ENCODE measurements at regions not wholly inside any gene's neighbourhood (a gene's known extent, or its start where the extent isn't known, plus 50 kb on each side); places are given as distances from the start of the nearest gene placed in this dataset.

GRCh38 chr10:29100505-29100904 lies 188.4 kb upstream of the LYZL1 start:
- DNase-seq (ENCODE audit: low spot score in 2 of 2) (no peak), ATAC-seq (no peak)
- no peak overlapping the region for H3K4me3 Mint-ChIP-seq
- no peaks in the 10 kb centered on the region for H3K36me3 Mint-ChIP-seq
- peaks cover 3% of the 10 kb centered on the region for H3K9me3 Mint-ChIP-seq
- no peaks in the 10 kb centered on the region for H3K4me1 Mint-ChIP-seq
- H3K27ac Mint-ChIP-seq, result no peak overlapping the region

- Mint-ChIP-seq H3K4me1 (no peaks in the 10 kb centered on the region), H3K27ac (no peak overlapping the region), H3K9me3 (peaks cover 3% of the 10 kb centered on the region), H3K4me3 (no peak overlapping the region), H3K36me3 (no peaks in the 10 kb centered on the region)
- no peak for DNase-seq (ENCODE audit: low spot score in 2 of 2)
- ATAC-seq, result no peak
These were observed 186.6 kb upstream of the LYZL1 start for GRCh38 chr10:29102233-29102632.

GRCh38 chr10:29102636-29103035 lies 186.2 kb upstream of the LYZL1 start:
- DNase-seq (ENCODE audit: low spot score in 2 of 2) (no peak), ATAC-seq (no peak)
- peaks cover 3% of the 10 kb centered on the region for H3K9me3 Mint-ChIP-seq
- H3K4me3 Mint-ChIP-seq, result no peak overlapping the region
- H3K27ac Mint-ChIP-seq, result no peak overlapping the region
- H3K4me1 Mint-ChIP-seq, result no peaks in the 10 kb centered on the region
- no peaks in the 10 kb centered on the region for H3K36me3 Mint-ChIP-seq

- Mint-ChIP-seq H3K9me3 (no peaks in the 10 kb centered on the region), H3K36me3 (no peaks in the 10 kb centered on the region), H3K4me3 (no peak overlapping the region), H3K27ac (no peak overlapping the region), H3K4me1 (no peaks in the 10 kb centered on the region)
- ATAC-seq (no peak), DNase-seq (ENCODE audit: low spot score in 2 of 2) (no peak)
These were observed 184.0 kb upstream of the LYZL1 start for GRCh38 chr10:29104661-29105399.

- Mint-ChIP-seq H3K27ac (no peak overlapping the region), H3K4me1 (no peaks in the 10 kb centered on the region), H3K36me3 (no peaks in the 10 kb centered on the region), H3K9me3 (no peaks in the 10 kb centered on the region), H3K4me3 (no peak overlapping the region)
- DNase-seq (ENCODE audit: low spot score in 2 of 2) (no peak), ATAC-seq (no peak)
These were observed 183.2 kb upstream of the LYZL1 start for GRCh38 chr10:29105516-29106215.

- H3K27ac Mint-ChIP-seq, result no peak overlapping the region
- no peaks in the 10 kb centered on the region for H3K36me3 Mint-ChIP-seq
- DNase-seq (ENCODE audit: low spot score in 2 of 2) (no peak), ATAC-seq (no peak)
- no peaks in the 10 kb centered on the region for H3K4me1 Mint-ChIP-seq
- no peak overlapping the region for H3K4me3 Mint-ChIP-seq
- no peaks in the 10 kb centered on the region for H3K9me3 Mint-ChIP-seq
These were observed 182.6 kb upstream of the LYZL1 start for GRCh38 chr10:29106287-29106686.

- H3K4me1 Mint-ChIP-seq, result no peaks in the 10 kb centered on the region
- DNase-seq (ENCODE audit: low spot score in 2 of 2) (no peak), ATAC-seq (no peak)
- no peak overlapping the region for H3K27ac Mint-ChIP-seq
- peaks cover 3% of the 10 kb centered on the region for H3K9me3 Mint-ChIP-seq
- no peaks in the 10 kb centered on the region for H3K36me3 Mint-ChIP-seq
- H3K4me3 Mint-ChIP-seq, result no peak overlapping the region
These were observed 180.9 kb upstream of the LYZL1 start for GRCh38 chr10:29107866-29108498.

- Mint-ChIP-seq H3K4me1 (no peaks in the 10 kb centered on the region), H3K9me3 (peaks cover 3% of the 10 kb centered on the region), H3K27ac (no peak overlapping the region), H3K36me3 (no peaks in the 10 kb centered on the region), H3K4me3 (no peak overlapping the region)
- ATAC-seq (no peak), DNase-seq (ENCODE audit: low spot score in 2 of 2) (no peak)
These were observed 178.9 kb upstream of the LYZL1 start for GRCh38 chr10:29109707-29110571.

GRCh38 chr10:29112827-29113615 lies 175.8 kb upstream of the LYZL1 start:
- H3K9me3 Mint-ChIP-seq, result peaks cover 13% of the 10 kb centered on the region
- H3K36me3 Mint-ChIP-seq, result no peaks in the 10 kb centered on the region
- no peaks in the 10 kb centered on the region for H3K4me1 Mint-ChIP-seq
- no peak for DNase-seq (ENCODE audit: low spot score in 2 of 2)
- no peak for ATAC-seq
- H3K27ac Mint-ChIP-seq, result no peak overlapping the region
- H3K4me3 Mint-ChIP-seq, result no peak overlapping the region

- Mint-ChIP-seq H3K27ac (no peak overlapping the region), H3K36me3 (no peaks in the 10 kb centered on the region), H3K9me3 (peaks cover 13% of the 10 kb centered on the region), H3K4me3 (no peak overlapping the region), H3K4me1 (no peaks in the 10 kb centered on the region)
- no peak for DNase-seq (ENCODE audit: low spot score in 2 of 2)
- ATAC-seq, result no peak
These were observed 175.3 kb upstream of the LYZL1 start for GRCh38 chr10:29113616-29113945.

GRCh38 chr10:29114141-29114540 lies 174.7 kb upstream of the LYZL1 start:
- H3K27ac Mint-ChIP-seq, result no peak overlapping the region
- H3K36me3 Mint-ChIP-seq, result no peaks in the 10 kb centered on the region
- ATAC-seq (no peak), DNase-seq (ENCODE audit: low spot score in 2 of 2) (no peak)
- no peak overlapping the region for H3K4me3 Mint-ChIP-seq
- no peaks in the 10 kb centered on the region for H3K4me1 Mint-ChIP-seq
- H3K9me3 Mint-ChIP-seq, result peaks cover 13% of the 10 kb centered on the region

- Mint-ChIP-seq H3K4me1 (no peaks in the 10 kb centered on the region), H3K4me3 (no peak overlapping the region), H3K9me3 (peaks cover 11% of the 10 kb centered on the region), H3K27ac (no peak overlapping the region), H3K36me3 (no peaks in the 10 kb centered on the region)
- no peak for DNase-seq (ENCODE audit: low spot score in 2 of 2)
- ATAC-seq, result no peak
These were observed 171.1 kb upstream of the LYZL1 start for GRCh38 chr10:29117781-29118180.

GRCh38 chr10:29119374-29119773 lies 169.5 kb upstream of the LYZL1 start:
- DNase-seq (ENCODE audit: low spot score in 2 of 2) (no peak), ATAC-seq (no peak)
- H3K9me3 Mint-ChIP-seq, result peaks cover 10% of the 10 kb centered on the region
- no peaks in the 10 kb centered on the region for H3K36me3 Mint-ChIP-seq
- no peak overlapping the region for H3K4me3 Mint-ChIP-seq
- no peak overlapping the region for H3K27ac Mint-ChIP-seq
- no peaks in the 10 kb centered on the region for H3K4me1 Mint-ChIP-seq

- Mint-ChIP-seq H3K4me1 (no peaks in the 10 kb centered on the region), H3K27ac (no peak overlapping the region), H3K36me3 (no peaks in the 10 kb centered on the region), H3K4me3 (no peak overlapping the region), H3K9me3 (peaks cover 10% of the 10 kb centered on the region)
- no peak for DNase-seq (ENCODE audit: low spot score in 2 of 2)
- no peak for ATAC-seq
These were observed 168.7 kb upstream of the LYZL1 start for GRCh38 chr10:29120216-29120615.

GRCh38 chr10:29124864-29125263 lies 164.0 kb upstream of the LYZL1 start:
- no peaks in the 10 kb centered on the region for H3K36me3 Mint-ChIP-seq
- no peaks in the 10 kb centered on the region for H3K4me1 Mint-ChIP-seq
- H3K4me3 Mint-ChIP-seq, result no peak overlapping the region
- ATAC-seq, result no peak
- DNase-seq (ENCODE audit: low spot score in 2 of 2), result no peak
- H3K27ac Mint-ChIP-seq, result no peak overlapping the region
- no peaks in the 10 kb centered on the region for H3K9me3 Mint-ChIP-seq

Measured in stimulated activated effector memory CD8-positive, alpha-beta T cell treated with anti-CD3 and anti-CD28 coated beads, Interleukin-12 subunit alpha, Interleukin-12 subunit beta, amount 100 ng/mL, for 72 hours (primary cell).